ENCODE measurements at regions not wholly inside any gene's neighbourhood (a gene's known extent, or its start where the extent isn't known, plus 50 kb on each side); places are given as distances from the start of the nearest gene placed in this dataset.

DNA sequence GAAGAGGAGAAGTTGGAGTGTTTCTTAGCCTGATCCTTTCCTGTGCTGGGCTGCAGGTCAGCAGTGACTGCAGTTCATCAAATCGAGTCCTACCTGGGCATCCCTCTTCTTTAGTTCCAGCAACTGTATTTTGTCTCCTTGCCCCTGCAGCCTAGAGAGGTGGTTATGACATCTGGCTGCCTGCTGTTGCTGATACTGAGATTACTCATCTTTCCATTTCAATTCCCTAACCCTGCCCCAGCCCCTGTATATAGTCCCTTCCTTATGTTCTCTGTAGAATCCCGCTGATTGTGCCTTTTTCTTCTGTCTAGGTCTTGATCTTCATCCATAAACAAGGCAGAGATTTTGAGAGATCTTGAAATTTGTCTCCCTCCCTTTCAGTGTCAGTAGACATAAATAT lies 393.3 kb downstream of the EDEM1 start:
- TF ChIP-seq, protein P1, sequence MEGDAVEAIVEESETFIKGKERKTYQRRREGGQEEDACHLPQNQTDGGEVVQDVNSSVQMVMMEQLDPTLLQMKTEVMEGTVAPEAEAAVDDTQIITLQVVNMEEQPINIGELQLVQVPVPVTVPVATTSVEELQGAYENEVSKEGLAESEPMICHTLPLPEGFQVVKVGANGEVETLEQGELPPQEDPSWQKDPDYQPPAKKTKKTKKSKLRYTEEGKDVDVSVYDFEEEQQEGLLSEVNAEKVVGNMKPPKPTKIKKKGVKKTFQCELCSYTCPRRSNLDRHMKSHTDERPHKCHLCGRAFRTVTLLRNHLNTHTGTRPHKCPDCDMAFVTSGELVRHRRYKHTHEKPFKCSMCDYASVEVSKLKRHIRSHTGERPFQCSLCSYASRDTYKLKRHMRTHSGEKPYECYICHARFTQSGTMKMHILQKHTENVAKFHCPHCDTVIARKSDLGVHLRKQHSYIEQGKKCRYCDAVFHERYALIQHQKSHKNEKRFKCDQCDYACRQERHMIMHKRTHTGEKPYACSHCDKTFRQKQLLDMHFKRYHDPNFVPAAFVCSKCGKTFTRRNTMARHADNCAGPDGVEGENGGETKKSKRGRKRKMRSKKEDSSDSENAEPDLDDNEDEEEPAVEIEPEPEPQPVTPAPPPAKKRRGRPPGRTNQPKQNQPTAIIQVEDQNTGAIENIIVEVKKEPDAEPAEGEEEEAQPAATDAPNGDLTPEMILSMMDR (conservative IDR thresholded peaks at IDR 0.05; ENCODE audit: low read length) = no peak
- TF ChIP-seq EZH2phosphoT487 (IDR thresholded peaks at IDR 0.05; ENCODE audit: borderline replicate concordance, low read depth, low read length) = no peak

Measured in OCI-LY7 (cell line).